ENCODE measurements at regions not wholly inside any gene's neighbourhood (a gene's known extent, or its start where the extent isn't known, plus 50 kb on each side); places are given as distances from the start of the nearest gene placed in this dataset.

DNA sequence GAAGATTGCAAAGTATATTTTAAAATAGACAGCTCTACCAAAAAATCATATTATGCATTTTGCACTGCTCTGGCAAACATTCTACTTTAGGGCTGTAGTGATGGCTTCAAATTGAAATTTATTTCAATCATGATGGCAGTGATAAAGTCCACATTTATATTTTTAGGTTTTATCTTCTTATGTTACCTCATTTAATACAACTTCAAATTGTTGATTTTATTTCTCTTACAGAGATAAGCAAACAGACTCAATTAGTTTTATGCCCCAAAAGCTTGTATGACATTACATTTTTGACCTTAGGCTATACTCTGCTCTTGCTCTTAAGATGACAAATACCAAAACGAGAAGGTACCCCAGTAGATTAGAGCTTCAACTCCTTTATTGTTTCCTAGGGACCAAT, 87.4 kb downstream of the CYLC2 start (continued):
- TF ChIP-seq ZNF311 (tag by site-specific recombination; IDR thresholded peaks at IDR 0.05; ENCODE audit: borderline replicate concordance): no peak
- no peak for TF ChIP-seq GLIS2 (tag by site-specific recombination; IDR thresholded peaks at IDR 0.05)
- TF ChIP-seq, protein P1, sequence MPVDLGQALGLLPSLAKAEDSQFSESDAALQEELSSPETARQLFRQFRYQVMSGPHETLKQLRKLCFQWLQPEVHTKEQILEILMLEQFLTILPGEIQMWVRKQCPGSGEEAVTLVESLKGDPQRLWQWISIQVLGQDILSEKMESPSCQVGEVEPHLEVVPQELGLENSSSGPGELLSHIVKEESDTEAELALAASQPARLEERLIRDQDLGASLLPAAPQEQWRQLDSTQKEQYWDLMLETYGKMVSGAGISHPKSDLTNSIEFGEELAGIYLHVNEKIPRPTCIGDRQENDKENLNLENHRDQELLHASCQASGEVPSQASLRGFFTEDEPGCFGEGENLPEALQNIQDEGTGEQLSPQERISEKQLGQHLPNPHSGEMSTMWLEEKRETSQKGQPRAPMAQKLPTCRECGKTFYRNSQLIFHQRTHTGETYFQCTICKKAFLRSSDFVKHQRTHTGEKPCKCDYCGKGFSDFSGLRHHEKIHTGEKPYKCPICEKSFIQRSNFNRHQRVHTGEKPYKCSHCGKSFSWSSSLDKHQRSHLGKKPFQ (tag by site-specific recombination; IDR thresholded peaks at IDR 0.05): no peak
- TF ChIP-seq ZNF664 (tag by site-specific recombination; IDR thresholded peaks at IDR 0.05): no peak
- TF ChIP-seq SCRT2 (tag by site-specific recombination; IDR thresholded peaks at IDR 0.05): no peak
- no peak for TF ChIP-seq MZF1 (tag by site-specific recombination; IDR thresholded peaks at IDR 0.05; ENCODE audit: borderline replicate concordance)

DNA sequence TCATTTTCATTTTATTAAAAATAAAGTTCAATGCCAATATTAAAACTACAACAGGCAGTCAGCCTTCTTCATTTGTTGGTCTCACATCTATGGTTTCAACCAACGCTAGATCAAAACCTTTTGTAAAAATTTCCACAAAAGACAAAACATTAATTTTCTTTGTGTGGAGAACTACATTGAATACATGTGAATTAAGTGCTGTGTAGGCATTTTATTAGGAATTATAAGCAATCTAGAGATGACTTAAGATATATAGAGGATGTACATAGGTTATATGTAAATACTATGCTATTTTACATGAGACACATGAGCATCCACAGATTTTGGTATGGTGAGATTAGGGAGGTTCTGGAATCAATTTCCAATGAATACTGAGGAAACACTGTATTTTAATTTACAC, 94.2 kb downstream of the CYLC2 start:
- Histone ChIP-seq H3K27ac (ENCODE audit: extremely low read depth, low read depth, low read length) (no peak overlapping the region), H3K36me3 (ENCODE audit: control insufficient read depth in 2 of 2, insufficient read depth in 1 of 2, low read length in 2 of 2) (no peaks in the 10 kb centered on the region), H3K4me3 (ENCODE audit: low read depth, low read length) (no peak overlapping the region), H3K4me1 (ENCODE audit: control insufficient read depth, insufficient read depth, low read length) (no peaks in the 10 kb centered on the region), H3K9me3 (ENCODE audit: control insufficient read depth, insufficient read depth, low read depth, low read length) (no peaks in the 10 kb centered on the region)
- CTCF ChIA-PET: no interaction called here
- TF ChIP-seq ZNF366 (tag by site-specific recombination; conservative IDR thresholded peaks at IDR 0.05): no peak
- no peak for TF ChIP-seq ZNF335 (tag by site-specific recombination; conservative IDR thresholded peaks at IDR 0.05)
- no peak for TF ChIP-seq ZEB2 (tag by site-specific recombination; IDR thresholded peaks at IDR 0.05)
- no peak for TF ChIP-seq MYNN (tag by site-specific recombination; IDR thresholded peaks at IDR 0.05; ENCODE audit: borderline replicate concordance)
- POLR2A ChIA-PET: no interaction called here

DNA sequence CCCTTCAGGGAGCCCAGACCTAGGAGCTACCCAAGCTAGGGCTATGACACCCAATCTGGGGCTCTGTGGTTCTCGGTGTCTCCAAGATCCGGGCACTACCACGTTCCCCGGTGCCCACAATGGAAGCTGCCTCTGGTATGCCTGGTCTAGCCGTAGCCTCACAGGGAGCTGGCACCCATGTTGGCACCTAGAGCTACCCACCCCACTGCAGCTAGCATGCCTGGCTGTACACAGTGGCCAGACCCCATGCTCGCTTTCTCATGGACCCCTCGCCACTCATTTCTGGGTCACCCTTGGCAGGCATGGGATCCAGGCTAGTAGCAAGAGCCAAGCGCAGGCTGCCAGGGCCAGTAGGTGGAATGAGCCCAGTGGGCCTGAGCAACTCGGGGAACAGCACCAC, 109.0 kb downstream of the CYLC2 start:
- H3K4me3 ChIP-seq (ENCODE audit: low read depth, low read length): no peak overlapping the region
- ChIA-PET POLR2A (no interaction called here), CTCF (no interaction called here)
- H3K9me3 ChIP-seq (ENCODE audit: control insufficient read depth, insufficient read depth, low read depth, low read length): no peaks in the 10 kb centered on the region
- no peak overlapping the region for H3K27ac ChIP-seq (ENCODE audit: extremely low read depth, low read depth, low read length)
- TF ChIP-seq ZNF157 (tag by site-specific recombination; IDR thresholded peaks at IDR 0.05): no peak
- TF ChIP-seq ZFP69B (tag by site-specific recombination; IDR thresholded peaks at IDR 0.05): no peak
- TF ChIP-seq, protein P2, sequence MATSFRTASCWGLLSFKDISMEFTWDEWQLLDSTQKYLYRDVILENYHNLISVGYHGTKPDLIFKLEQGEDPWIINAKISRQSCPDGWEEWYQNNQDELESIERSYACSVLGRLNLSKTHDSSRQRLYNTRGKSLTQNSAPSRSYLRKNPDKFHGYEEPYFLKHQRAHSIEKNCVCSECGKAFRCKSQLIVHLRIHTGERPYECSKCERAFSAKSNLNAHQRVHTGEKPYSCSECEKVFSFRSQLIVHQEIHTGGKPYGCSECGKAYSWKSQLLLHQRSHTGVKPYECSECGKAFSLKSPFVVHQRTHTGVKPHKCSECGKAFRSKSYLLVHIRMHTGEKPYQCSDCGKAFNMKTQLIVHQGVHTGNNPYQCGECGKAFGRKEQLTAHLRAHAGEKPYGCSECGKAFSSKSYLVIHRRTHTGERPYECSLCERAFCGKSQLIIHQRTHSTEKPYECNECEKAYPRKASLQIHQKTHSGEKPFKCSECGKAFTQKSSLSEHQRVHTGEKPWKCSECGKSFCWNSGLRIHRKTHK (tag by site-specific recombination; IDR thresholded peaks at IDR 0.05): no peak
- no peak for TF ChIP-seq PRDM4 (tag by site-specific recombination; IDR thresholded peaks at IDR 0.05)
- no peak for TF ChIP-seq ZFP41 (tag by site-specific recombination; IDR thresholded peaks at IDR 0.05; ENCODE audit: borderline replicate concordance)
- TF ChIP-seq ZNF184 (tag by site-specific recombination; IDR thresholded peaks at IDR 0.05): no peak
- no peak for TF ChIP-seq MYNN (tag by site-specific recombination; IDR thresholded peaks at IDR 0.05; ENCODE audit: borderline replicate concordance)
- TF ChIP-seq ZNF707 (tag by site-specific recombination; IDR thresholded peaks at IDR 0.05): no peak
- H3K36me3 ChIP-seq (ENCODE audit: control insufficient read depth in 2 of 2, insufficient read depth in 1 of 2, low read length in 2 of 2): no peaks in the 10 kb centered on the region
- no peaks in the 10 kb centered on the region for H3K4me1 ChIP-seq (ENCODE audit: control insufficient read depth, insufficient read depth, low read length)
